ENCODE measurements at regions not wholly inside any gene's neighbourhood (a gene's known extent, or its start where the extent isn't known, plus 50 kb on each side); places are given as distances from the start of the nearest gene placed in this dataset.
A peak's percentile ranks its signal among the peaks of the same experiment; 100 is the strongest.

GRCh38 chr16:85449191-85449884 is 163.8 kb upstream of the GSE1 start (continued):
- TF ChIP-seq CENPBD1 (CRISPR knock-in tag; IDR thresholded peaks at IDR 0.05; ENCODE audit: borderline replicate concordance, low read depth) = no peak
- TF ChIP-seq ZNF280B (CRISPR knock-in tag; IDR thresholded peaks at IDR 0.05; ENCODE audit: borderline replicate concordance) = no peak; the same call in 1 of the 2 replicates
- no peak for TF ChIP-seq KMT2B (CRISPR knock-in tag; IDR thresholded peaks at IDR 0.05)
- TF ChIP-seq TIGD3 (CRISPR knock-in tag; IDR thresholded peaks at IDR 0.05; ENCODE audit: borderline replicate concordance) = no peak
- TF ChIP-seq NFE2 (CRISPR knock-in tag; IDR thresholded peaks at IDR 0.05) = no peak
- 0 out of 2 replicates have a peak, but pooled peaks have one; percentile 11 for TF ChIP-seq ZBTB25 (CRISPR knock-in tag; IDR thresholded peaks at IDR 0.05)
- no peak for TF ChIP-seq MATR3 (CRISPR knock-in tag; IDR thresholded peaks at IDR 0.05)
- no peak for TF ChIP-seq ARNTL (CRISPR knock-in tag; IDR thresholded peaks at IDR 0.05)
- TF ChIP-seq ZNF572 (CRISPR knock-in tag; IDR thresholded peaks at IDR 0.05) = no peak
- TF ChIP-seq PRDM15 (CRISPR knock-in tag; IDR thresholded peaks at IDR 0.05) = no peak; the same call in none of the 2 replicates
- TF ChIP-seq AHR (CRISPR knock-in tag; IDR thresholded peaks at IDR 0.05) = peak; percentile 0; the same call in 1 of the 2 replicates
- TF ChIP-seq E2F2 (CRISPR knock-in tag; IDR thresholded peaks at IDR 0.05; ENCODE audit: borderline replicate concordance) = no peak
- TF ChIP-seq FOXO1 (CRISPR knock-in tag; IDR thresholded peaks at IDR 0.05) = no peak
- TF ChIP-seq ZNF34 (CRISPR knock-in tag; IDR thresholded peaks at IDR 0.05; ENCODE audit: borderline replicate concordance) = no peak
- TF ChIP-seq GZF1 (CRISPR knock-in tag; IDR thresholded peaks at IDR 0.05) = no peak
- TF ChIP-seq ZNF382 (CRISPR knock-in tag; IDR thresholded peaks at IDR 0.05; ENCODE audit: borderline replicate concordance) = no peak
- TF ChIP-seq ZNF251 (CRISPR knock-in tag; IDR thresholded peaks at IDR 0.05) = no peak
- no peak; the same call in 1 of the 2 replicates for TF ChIP-seq ZIK1 (CRISPR knock-in tag; IDR thresholded peaks at IDR 0.05; ENCODE audit: borderline replicate concordance, low read depth)
- TF ChIP-seq ZNF850 (CRISPR knock-in tag; conservative IDR thresholded peaks at IDR 0.05) = no peak
- peak; percentile 45; the same call in 1 of the 2 replicates for TF ChIP-seq ZNF225 (CRISPR knock-in tag; IDR thresholded peaks at IDR 0.05)
- no peak for TF ChIP-seq ARNT (IDR thresholded peaks at IDR 0.05)
